Transverse colon (tissue), 4 donors: ENCODE measurements at regions not wholly inside any gene's neighbourhood (a gene's known extent, or its start where the extent isn't known, plus 50 kb on each side); places are given as distances from the start of the nearest gene placed in this dataset.

ENCODE experiments used
- DNase-seq: peaks from one replicate; pipeline ENCODE4 v3.0.0-alpha.2; 2019
- H3K27ac ChIP-seq, 4 donors: fragments of 200-600 bp; sonication (generic); 2 replicates each; pipeline ENCODE4 v1.5.1; 2016 to 2018; ENCODE audit warnings: inconsistent platforms in 4 of 4
- H3K27me3 ChIP-seq: fragments of 200-600 bp; sonication (generic); 2 replicates; pipeline ENCODE4 v1.5.1; 2017; ENCODE audit warnings: inconsistent platforms
- H3K36me3 ChIP-seq, 4 donors: fragments of 200-600 bp; sonication (generic); 2 replicates each; pipeline ENCODE4 v1.5.1; 2017 to 2019; ENCODE audit warnings: inconsistent platforms in 4 of 4
- H3K4me1 ChIP-seq, 4 donors: fragments of 200-600 bp; sonication (generic); 2 replicates each; pipeline ENCODE4 v1.5.1; 2017 to 2020; ENCODE audit warnings: inconsistent platforms in 4 of 4
- H3K4me3 ChIP-seq, 4 donors: fragments of 200-600 bp; sonication (generic); 1 replicate in 1 of 4; 2 replicates in 3 of 4; pipeline versions ENCODE4 v1.5.1 to v1.6.1; 2017 to 2019; ENCODE audit warnings: inconsistent platforms in 4 of 4
- H3K9me3 ChIP-seq, 2 donors: fragments of 200-600 bp; sonication (generic); 2 replicates each; pipeline ENCODE4 v1.5.1; 2017 to 2019; ENCODE audit warnings: inconsistent platforms in 2 of 2
- EP300 ChIP-seq: sonication (generic); formaldehyde crosslinking; IDR thresholded peaks from one replicate; pipeline ENCODE4 v1.6.1; 2017; ENCODE audit warnings: antibody characterized with exemption, low read depth
- POLR2A ChIP-seq: fragments of 450-650 bp; IDR thresholded peaks from one replicate; pipeline ENCODE4 v1.6.1; 2016; ENCODE audit warnings: antibody characterized with exemption, mild to moderate bottlenecking, moderate library complexity
- POLR2AphosphoS5 ChIP-seq, 3 donors: sonication (generic); formaldehyde crosslinking; IDR thresholded peaks; one replicate each; pipeline ENCODE4 v1.6.1; 2016; ENCODE audit warnings: antibody characterized with exemption in 3 of 3
- WGBS, 2 donors: methylation state at CpG; one replicate each; pipeline ENCODE4 v1.1.5; 2018; ENCODE audit warnings: low coverage in 1 of 2; 5-methylcytosine and 5-hydroxymethylcytosine counted together
- in situ Hi-C, 4 donors: fragments of 200-750 bp; cut with MboI; loops; one replicate each; pipeline versions ENCODE4 v1.15.0 to v1.15.1; 2017; ENCODE audit warnings: low sequenced_read_pairs in 3 of 4, low pct_ligation_motif_present in 1 of 4, low pct_unique_long_range_greater_than_20kb in 1 of 4
- intact Hi-C: fragments of 100-400 bp; cut with DNase I; formaldehyde crosslinking; loops from one replicate; pipeline ENCODE4 v1.15.1; 2023; ENCODE audit warnings: low total_unique reads
- TF ChIP-seq, protein P1 (sequence below), 5 experiments: fragments of 200-600 bp in 3 of 5; fragments of 450-650 bp in 2 of 5; sonication (generic) in 3 of 5; IDR thresholded peaks; 1 replicate in 2 of 5; 2 replicates in 3 of 5; pipeline ENCODE4 v1.5.1; 2016 to 2017; ENCODE audit warnings: antibody characterized with exemption in 5 of 5, inconsistent platforms in 3 of 5, mild to moderate bottlenecking in 2 of 5, moderate library complexity in 1 of 5

DNA sequence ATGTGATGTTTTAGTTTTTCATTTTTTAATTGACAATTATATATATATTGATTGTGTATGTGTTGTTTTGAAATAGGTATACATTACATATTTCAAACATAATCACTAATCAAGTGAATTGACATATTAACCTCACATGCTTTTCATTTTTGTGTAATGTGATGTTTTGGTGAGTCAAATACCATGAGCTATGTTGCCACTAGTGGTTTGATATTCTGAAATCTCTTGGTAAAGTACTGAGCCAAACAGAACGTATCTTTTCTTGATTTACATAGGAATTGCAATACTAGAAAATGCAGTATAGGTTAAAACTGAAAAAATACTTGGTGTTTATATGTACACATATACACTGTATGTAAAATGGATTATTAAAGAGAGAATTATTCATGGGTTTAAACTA is 65.2 kb upstream of the SIAH1 start:
- no peaks in the 10 kb centered on the region for H3K4me1 ChIP-seq
- intact Hi-C loops (no loop called here), in situ Hi-C loops (no loop called here)

GRCh38 chr16:48448841-48449481 is 63.7 kb upstream of the SIAH1 start:
- in situ Hi-C loops (no loop called here), intact Hi-C loops (no loop called here)
- WGBS, 2 donors: 94% methylated on average over 9 of the region's 9 CpGs; no CpG with 5 or more reads in 1 of the 2 donors
- no peaks in the 10 kb centered on the region for H3K36me3 ChIP-seq
- no peaks in the 10 kb centered on the region for H3K9me3 ChIP-seq
- H3K27me3 ChIP-seq: no peaks in the 10 kb centered on the region
- no peak for DNase-seq
- TF ChIP-seq POLR2AphosphoS5 (IDR thresholded peaks at IDR 0.05) (no peak), EP300 (no peak)
- TF ChIP-seq, protein P1, sequence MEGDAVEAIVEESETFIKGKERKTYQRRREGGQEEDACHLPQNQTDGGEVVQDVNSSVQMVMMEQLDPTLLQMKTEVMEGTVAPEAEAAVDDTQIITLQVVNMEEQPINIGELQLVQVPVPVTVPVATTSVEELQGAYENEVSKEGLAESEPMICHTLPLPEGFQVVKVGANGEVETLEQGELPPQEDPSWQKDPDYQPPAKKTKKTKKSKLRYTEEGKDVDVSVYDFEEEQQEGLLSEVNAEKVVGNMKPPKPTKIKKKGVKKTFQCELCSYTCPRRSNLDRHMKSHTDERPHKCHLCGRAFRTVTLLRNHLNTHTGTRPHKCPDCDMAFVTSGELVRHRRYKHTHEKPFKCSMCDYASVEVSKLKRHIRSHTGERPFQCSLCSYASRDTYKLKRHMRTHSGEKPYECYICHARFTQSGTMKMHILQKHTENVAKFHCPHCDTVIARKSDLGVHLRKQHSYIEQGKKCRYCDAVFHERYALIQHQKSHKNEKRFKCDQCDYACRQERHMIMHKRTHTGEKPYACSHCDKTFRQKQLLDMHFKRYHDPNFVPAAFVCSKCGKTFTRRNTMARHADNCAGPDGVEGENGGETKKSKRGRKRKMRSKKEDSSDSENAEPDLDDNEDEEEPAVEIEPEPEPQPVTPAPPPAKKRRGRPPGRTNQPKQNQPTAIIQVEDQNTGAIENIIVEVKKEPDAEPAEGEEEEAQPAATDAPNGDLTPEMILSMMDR (IDR thresholded peaks at IDR 0.05): no peak
- no peak overlapping the region for H3K27ac ChIP-seq
- peaks cover 0 to 9% (median 3%) of the 10 kb centered on the region in 4 donors for H3K4me1 ChIP-seq
- no peak overlapping the region for H3K4me3 ChIP-seq

More for the DNA sequence above, 65.2 kb upstream of the SIAH1 start:
- H3K36me3 ChIP-seq: no peaks in the 10 kb centered on the region
- no peaks in the 10 kb centered on the region for H3K27me3 ChIP-seq
- TF ChIP-seq POLR2A (no peak), POLR2AphosphoS5 (IDR thresholded peaks at IDR 0.05) (no peak), EP300 (no peak)
- TF ChIP-seq, protein P1 (IDR thresholded peaks at IDR 0.05): no peak
- H3K9me3 ChIP-seq: no peaks in the 10 kb centered on the region
- DNase-seq: no peak
- H3K4me3 ChIP-seq: no peak overlapping the region
- WGBS, 2 donors: 60 to 72% methylated on average over 1 of the region's 1 CpG
- no peak overlapping the region for H3K27ac ChIP-seq

DNA sequence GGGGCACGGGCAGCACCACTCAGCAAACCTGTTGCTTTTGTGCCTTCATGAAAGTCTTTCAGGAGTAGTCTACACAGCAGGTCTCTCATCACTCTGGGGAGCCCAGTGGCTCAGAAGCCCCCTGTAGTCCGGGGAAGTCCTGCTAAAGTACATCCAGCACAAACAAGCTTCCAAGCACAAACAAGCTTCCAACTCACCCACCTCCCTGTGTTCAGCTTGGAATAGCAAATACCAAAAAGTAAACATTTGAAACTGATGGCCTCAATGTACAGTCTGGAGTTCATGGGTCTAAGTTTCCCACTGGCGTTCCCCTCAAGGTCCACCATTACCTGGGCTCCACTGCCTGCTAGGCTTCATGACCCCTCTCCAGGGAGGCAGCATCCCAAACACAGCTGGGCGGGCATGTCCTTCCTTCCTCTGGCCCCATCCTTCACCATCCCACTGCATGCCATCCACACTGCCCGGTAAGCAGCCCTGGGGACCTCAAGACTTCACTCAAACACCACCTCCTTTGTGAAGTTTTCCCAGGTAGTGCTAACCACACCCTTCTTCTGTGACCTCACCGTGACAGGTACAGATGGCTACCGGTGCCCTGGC is 62.8 kb upstream of the SIAH1 start:
- intact Hi-C loops: no loop called here
- in situ Hi-C loops: no loop called here
- H3K4me3 ChIP-seq: no peak overlapping the region
- no peak for DNase-seq
- H3K27ac ChIP-seq: no peak overlapping the region
- H3K27me3 ChIP-seq: no peaks in the 10 kb centered on the region
- TF ChIP-seq, protein P1 (IDR thresholded peaks at IDR 0.05): no peak
- TF ChIP-seq POLR2A: no peak
- no peak for TF ChIP-seq EP300
- 82 to 100% methylated on average over 1 to 7 of the region's 7 CpGs for WGBS, 2 donors
- no peaks in the 10 kb centered on the region for H3K9me3 ChIP-seq
- peaks cover 0 to 9% (median 3%) of the 10 kb centered on the region in 4 donors for H3K4me1 ChIP-seq
- no peaks in the 10 kb centered on the region for H3K36me3 ChIP-seq

- WGBS, 2 donors: 90 to 100% methylated on average over 1 to 8 of the region's 8 CpGs
- Histone ChIP-seq H3K27ac (no peak overlapping the region), H3K36me3 (no peaks in the 10 kb centered on the region), H3K27me3 (no peaks in the 10 kb centered on the region), H3K4me3 (no peak overlapping the region), H3K9me3 (no peaks in the 10 kb centered on the region), H3K4me1 (peaks cover 0 to 9% (median 3%) of the 10 kb centered on the region in 4 donors)
- in situ Hi-C loops: no loop called here
- TF ChIP-seq EP300: no peak
- no peak for TF ChIP-seq POLR2A
- TF ChIP-seq, protein P1 (IDR thresholded peaks at IDR 0.05): no peak
- TF ChIP-seq POLR2AphosphoS5 (IDR thresholded peaks at IDR 0.05): no peak
- intact Hi-C loops: no loop called here
- no peak for DNase-seq
These were observed 62.2 kb upstream of the SIAH1 start for GRCh38 chr16:48447428-48447827.
